GM12872 (cell line): ENCODE measurements at regions not wholly inside any gene's neighbourhood (a gene's known extent, or its start where the extent isn't known, plus 50 kb on each side); places are given as distances from the start of the nearest gene placed in this dataset.

Experiments used
- TF ChIP-seq, protein P1 (sequence below): IDR thresholded peaks from 3 replicates; pipeline ENCODE4 v1.5.1; 2011; ENCODE audit warnings: low read depth, mild to moderate bottlenecking, low read length, moderate library complexity; ENCODE audit not compliant: insufficient read depth

GRCh38 chr9:96128880-96129279 lies 173.1 kb downstream of the HSD17B3 start:
- TF ChIP-seq, protein P1, sequence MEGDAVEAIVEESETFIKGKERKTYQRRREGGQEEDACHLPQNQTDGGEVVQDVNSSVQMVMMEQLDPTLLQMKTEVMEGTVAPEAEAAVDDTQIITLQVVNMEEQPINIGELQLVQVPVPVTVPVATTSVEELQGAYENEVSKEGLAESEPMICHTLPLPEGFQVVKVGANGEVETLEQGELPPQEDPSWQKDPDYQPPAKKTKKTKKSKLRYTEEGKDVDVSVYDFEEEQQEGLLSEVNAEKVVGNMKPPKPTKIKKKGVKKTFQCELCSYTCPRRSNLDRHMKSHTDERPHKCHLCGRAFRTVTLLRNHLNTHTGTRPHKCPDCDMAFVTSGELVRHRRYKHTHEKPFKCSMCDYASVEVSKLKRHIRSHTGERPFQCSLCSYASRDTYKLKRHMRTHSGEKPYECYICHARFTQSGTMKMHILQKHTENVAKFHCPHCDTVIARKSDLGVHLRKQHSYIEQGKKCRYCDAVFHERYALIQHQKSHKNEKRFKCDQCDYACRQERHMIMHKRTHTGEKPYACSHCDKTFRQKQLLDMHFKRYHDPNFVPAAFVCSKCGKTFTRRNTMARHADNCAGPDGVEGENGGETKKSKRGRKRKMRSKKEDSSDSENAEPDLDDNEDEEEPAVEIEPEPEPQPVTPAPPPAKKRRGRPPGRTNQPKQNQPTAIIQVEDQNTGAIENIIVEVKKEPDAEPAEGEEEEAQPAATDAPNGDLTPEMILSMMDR: no peak

DNA sequence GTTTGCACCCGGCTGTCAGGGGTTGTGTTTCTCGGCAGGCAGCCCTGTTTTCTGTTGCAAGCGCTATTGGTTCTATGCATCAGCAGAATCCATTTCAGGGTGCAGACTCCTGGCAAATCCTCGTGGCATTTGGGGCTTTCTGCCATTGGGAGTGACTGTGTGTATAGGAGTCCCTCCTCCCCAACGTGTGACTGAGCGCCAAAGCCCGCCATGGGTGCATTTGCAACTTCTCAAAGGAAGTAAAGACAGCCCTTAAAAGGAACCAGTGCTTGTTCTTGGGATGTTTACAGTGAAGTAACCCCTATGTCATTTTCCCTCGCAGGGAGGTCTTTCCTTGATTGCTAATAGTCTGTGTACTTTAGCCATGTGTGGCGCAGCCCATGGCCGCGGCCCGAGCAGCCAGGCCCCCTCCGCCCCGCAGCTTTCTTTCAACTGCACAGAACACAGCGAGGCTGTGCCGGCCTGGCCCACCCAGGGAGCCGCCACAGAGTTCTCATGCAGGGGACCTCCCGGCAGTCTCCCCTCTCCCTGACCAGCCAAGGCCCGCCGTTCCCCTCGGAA lies 175.6 kb downstream of the HSD17B3 start:
- TF ChIP-seq, protein P1: no peak

- TF ChIP-seq, protein P1: no peak
These were observed 176.4 kb downstream of the HSD17B3 start for GRCh38 chr9:96125624-96126023.

DNA sequence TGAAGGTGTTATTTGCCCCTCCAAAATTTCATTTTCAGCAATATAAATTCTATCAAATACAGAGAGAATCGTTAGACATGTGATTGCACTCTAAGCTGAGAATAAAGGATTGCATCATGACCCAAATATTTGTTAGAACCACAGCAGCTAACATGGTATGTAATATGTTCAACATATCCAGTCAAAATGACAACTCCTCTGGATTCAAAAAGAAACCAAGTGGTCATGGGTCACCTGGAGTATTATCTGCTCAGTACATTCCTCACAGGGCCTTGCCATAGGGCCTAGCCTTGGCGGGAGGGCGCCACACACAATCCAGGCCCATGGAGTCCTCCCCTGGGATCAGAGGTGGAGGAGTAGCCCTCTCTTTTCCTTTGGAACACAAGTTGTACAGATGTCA lies 179.2 kb downstream of the HSD17B3 start:
- TF ChIP-seq, protein P1: no peak

DNA sequence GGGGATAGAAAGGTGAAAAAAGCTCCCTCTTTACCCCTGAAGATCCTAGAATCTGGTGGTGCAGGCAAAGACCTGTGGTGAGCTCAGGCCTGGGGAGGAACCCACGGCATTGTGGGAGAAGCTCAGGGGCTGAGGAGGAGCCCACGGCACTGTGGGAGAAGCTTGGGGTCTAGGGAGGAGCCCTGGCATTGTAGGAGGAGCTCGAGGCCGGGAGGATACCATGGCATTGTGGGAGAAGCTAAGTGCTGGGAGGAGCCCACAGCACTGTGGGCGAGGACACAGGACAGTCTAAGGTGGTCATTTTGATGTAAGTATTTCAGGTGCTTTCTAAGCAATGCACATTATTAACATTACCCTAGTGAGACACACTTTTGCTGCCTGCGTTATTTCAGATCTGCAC lies 179.7 kb downstream of the HSD17B3 start:
- TF ChIP-seq, protein P1: no peak

- TF ChIP-seq, protein P1: no peak
These were observed 180.8 kb downstream of the HSD17B3 start for GRCh38 chr9:96121136-96121535.

GRCh38 chr9:96117398-96118080 lies 184.4 kb downstream of the HSD17B3 start:
- TF ChIP-seq, protein P1: no peak
